GM23338 (cell line): ENCODE measurements at regions not wholly inside any gene's neighbourhood (a gene's known extent, or its start where the extent isn't known, plus 50 kb on each side); places are given as distances from the start of the nearest gene placed in this dataset.

Experiments used
- ATAC-seq: fragments of 200-7000 bp; cut with Tn5 transposase; 3 replicates; pipeline ENCODE4 v1.9.1; 2020
- DNase-seq: peaks from one replicate; pipeline ENCODE4 v3.0.0-alpha.2; 2015; ENCODE audit warnings: low spot score
- H2AFZ ChIP-seq: fragments of 200-600 bp; sonication (generic); 2 replicates; pipeline ENCODE4 v1.8.0; 2016; ENCODE audit warnings: antibody characterized with exemption, mild to moderate bottlenecking, moderate library complexity
- H3F3A ChIP-seq: fragments of 200-600 bp; sonication (generic); replicated peaks from 2 replicates; pipeline ENCODE4 v1.8.0; 2017; ENCODE audit warnings: antibody characterized with exemption, mixed run types, low read depth
- H3K27ac ChIP-seq: fragments of 200-600 bp; sonication (generic); 2 replicates; pipeline ENCODE4 v1.6.1; 2016; ENCODE audit warnings: low read depth
- H3K27me3 ChIP-seq: fragments of 200-600 bp; sonication (generic); 2 replicates; pipeline ENCODE4 v1.8.0; 2016; ENCODE audit warnings: mild to moderate bottlenecking, mixed run types, moderate library complexity; ENCODE audit not compliant: insufficient read depth
- H3K36me3 ChIP-seq: fragments of 200-600 bp; sonication (generic); 2 replicates; pipeline ENCODE4 v1.8.0; 2016; ENCODE audit warnings: mild to moderate bottlenecking; ENCODE audit not compliant: insufficient read depth
- H3K4me1 ChIP-seq: fragments of 200-600 bp; sonication (generic); 2 replicates; pipeline ENCODE4 v1.8.0; 2016; ENCODE audit warnings: mild to moderate bottlenecking, moderate library complexity; ENCODE audit not compliant: insufficient read depth
- H3K4me2 ChIP-seq: fragments of 200-600 bp; sonication (generic); 2 replicates; pipeline ENCODE4 v1.7.1; 2017; ENCODE audit warnings: mixed run types
- H3K4me3 ChIP-seq: fragments of 200-600 bp; sonication (generic); 2 replicates; pipeline ENCODE4 v1.6.1; 2016; ENCODE audit warnings: mixed run types
- H3K79me2 ChIP-seq: fragments of 200-600 bp; sonication (generic); replicated peaks from 2 replicates; pipeline ENCODE4 v1.8.0; 2017; ENCODE audit warnings: mild to moderate bottlenecking; ENCODE audit not compliant: insufficient read depth
- H3K9me2 ChIP-seq: fragments of 200-600 bp; sonication (generic); 2 replicates; pipeline ENCODE4 v1.8.0; 2017; ENCODE audit not compliant: insufficient read depth
- H4K20me1 ChIP-seq: fragments of 200-600 bp; sonication (generic); replicated peaks from 2 replicates; pipeline ENCODE4 v1.8.0; 2017; ENCODE audit warnings: mild to moderate bottlenecking; ENCODE audit not compliant: insufficient read depth
- H3K27ac Mint-ChIP-seq: 2 replicates; pipeline ENCODE4 v1.8.0; 2020; ENCODE audit warnings: inconsistent platforms, mild to moderate bottlenecking, moderate library complexity, mixed read lengths
- H3K27me3 Mint-ChIP-seq: 3 replicates; pipeline ENCODE4 v1.8.0; 2022; ENCODE audit warnings: low read depth, mild to moderate bottlenecking, moderate library complexity, mixed read lengths, inconsistent platforms; ENCODE audit not compliant: insufficient read depth, poor library complexity
- H3K36me3 Mint-ChIP-seq: 3 replicates; pipeline ENCODE4 v1.8.0; 2021; ENCODE audit warnings: low read depth, mild to moderate bottlenecking, inconsistent platforms, moderate library complexity, mixed read lengths
- H3K4me1 Mint-ChIP-seq: 3 replicates; pipeline ENCODE4 v1.8.0; 2020; ENCODE audit warnings: mild to moderate bottlenecking, inconsistent platforms, mixed read lengths
- H3K4me3 Mint-ChIP-seq: 3 replicates; pipeline ENCODE4 v1.8.0; 2021; ENCODE audit warnings: moderate library complexity, mild to moderate bottlenecking, inconsistent platforms, mixed read lengths
- H3K9me3 Mint-ChIP-seq: 3 replicates; pipeline ENCODE4 v1.8.0; 2020; ENCODE audit warnings: moderate library complexity, mild to moderate bottlenecking, inconsistent platforms, mixed read lengths
- CREB1 ChIP-seq: fragments of 250-450 bp; sonication (Bioruptor Pico); IDR thresholded peaks from 2 replicates; pipeline ENCODE4 v1.5.0; 2020; ENCODE audit warnings: low read depth, mild to moderate bottlenecking, moderate library complexity
- EZH2 ChIP-seq: fragments of 200-600 bp; sonication (generic); IDR thresholded peaks from one replicate; pipeline ENCODE4 v1.8.0; 2017; ENCODE audit warnings: antibody characterized with exemption, mild to moderate bottlenecking, low read depth; ENCODE audit not compliant: unreplicated experiment
- EZH2phosphoT487 ChIP-seq: fragments of 200-600 bp; sonication (generic); IDR thresholded peaks from one replicate; pipeline ENCODE4 v1.8.1; 2018; ENCODE audit warnings: antibody characterized with exemption; ENCODE audit not compliant: unreplicated experiment
- NANOG ChIP-seq: IDR thresholded peaks from 2 replicates; pipeline ENCODE4 v1.6.1; 2016; ENCODE audit warnings: antibody characterized with exemption, borderline replicate concordance
- STAT1 ChIP-seq: IDR thresholded peaks from one replicate; pipeline ENCODE4 v1.6.1; 2016; ENCODE audit warnings: antibody characterized with exemption; ENCODE audit not compliant: unreplicated experiment
- TF ChIP-seq, protein P1 (sequence below): IDR thresholded peaks from 2 replicates; pipeline ENCODE4 v1.6.1; 2016; ENCODE audit warnings: antibody characterized with exemption
- TF ChIP-seq, protein P2 (sequence below), 2 experiments: fragments of 200-600 bp in 1 of 2; sonication (generic) in 1 of 2; conservative IDR thresholded peaks; 2 replicates each; pipeline versions ENCODE4 v1.5.1 to v1.6.1; 2016 to 2017; ENCODE audit warnings: antibody characterized with exemption in 2 of 2, low read depth in 2 of 2, mild to moderate bottlenecking in 2 of 2, moderate library complexity in 1 of 2

DNA sequence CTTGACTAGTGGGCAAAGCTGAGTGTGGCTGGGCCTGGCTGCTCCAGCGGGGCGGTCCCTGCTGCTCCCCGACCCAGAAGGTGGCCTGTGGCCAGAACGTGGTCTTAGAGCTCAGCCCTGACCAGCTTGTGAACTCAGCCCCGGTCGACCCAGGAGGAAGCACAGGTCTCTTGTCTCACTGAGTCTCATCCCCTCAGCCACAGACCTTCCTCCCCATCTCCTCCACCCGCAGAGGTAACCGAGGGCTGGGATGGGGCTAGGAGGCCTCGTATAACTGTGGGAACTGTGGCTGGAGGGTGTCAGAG lies 546.2 kb upstream of the B3GAT1 start:
- TF ChIP-seq NANOG (no peak), EZH2phosphoT487 (no peak), STAT1 (no peak), CREB1 (no peak), EZH2 (no peak)
- TF ChIP-seq, protein P1, sequence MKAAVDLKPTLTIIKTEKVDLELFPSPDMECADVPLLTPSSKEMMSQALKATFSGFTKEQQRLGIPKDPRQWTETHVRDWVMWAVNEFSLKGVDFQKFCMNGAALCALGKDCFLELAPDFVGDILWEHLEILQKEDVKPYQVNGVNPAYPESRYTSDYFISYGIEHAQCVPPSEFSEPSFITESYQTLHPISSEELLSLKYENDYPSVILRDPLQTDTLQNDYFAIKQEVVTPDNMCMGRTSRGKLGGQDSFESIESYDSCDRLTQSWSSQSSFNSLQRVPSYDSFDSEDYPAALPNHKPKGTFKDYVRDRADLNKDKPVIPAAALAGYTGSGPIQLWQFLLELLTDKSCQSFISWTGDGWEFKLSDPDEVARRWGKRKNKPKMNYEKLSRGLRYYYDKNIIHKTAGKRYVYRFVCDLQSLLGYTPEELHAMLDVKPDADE, result no peak
- TF ChIP-seq, protein P2, sequence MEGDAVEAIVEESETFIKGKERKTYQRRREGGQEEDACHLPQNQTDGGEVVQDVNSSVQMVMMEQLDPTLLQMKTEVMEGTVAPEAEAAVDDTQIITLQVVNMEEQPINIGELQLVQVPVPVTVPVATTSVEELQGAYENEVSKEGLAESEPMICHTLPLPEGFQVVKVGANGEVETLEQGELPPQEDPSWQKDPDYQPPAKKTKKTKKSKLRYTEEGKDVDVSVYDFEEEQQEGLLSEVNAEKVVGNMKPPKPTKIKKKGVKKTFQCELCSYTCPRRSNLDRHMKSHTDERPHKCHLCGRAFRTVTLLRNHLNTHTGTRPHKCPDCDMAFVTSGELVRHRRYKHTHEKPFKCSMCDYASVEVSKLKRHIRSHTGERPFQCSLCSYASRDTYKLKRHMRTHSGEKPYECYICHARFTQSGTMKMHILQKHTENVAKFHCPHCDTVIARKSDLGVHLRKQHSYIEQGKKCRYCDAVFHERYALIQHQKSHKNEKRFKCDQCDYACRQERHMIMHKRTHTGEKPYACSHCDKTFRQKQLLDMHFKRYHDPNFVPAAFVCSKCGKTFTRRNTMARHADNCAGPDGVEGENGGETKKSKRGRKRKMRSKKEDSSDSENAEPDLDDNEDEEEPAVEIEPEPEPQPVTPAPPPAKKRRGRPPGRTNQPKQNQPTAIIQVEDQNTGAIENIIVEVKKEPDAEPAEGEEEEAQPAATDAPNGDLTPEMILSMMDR (conservative IDR thresholded peaks at IDR 0.05; ENCODE audit: low read depth in 2 of 2), result no peak
- no peaks in the 10 kb centered on the region for H3K4me1 ChIP-seq
- H3K27ac ChIP-seq, result no peak overlapping the region
- H3F3A ChIP-seq, result no peaks in the 10 kb centered on the region
- DNase-seq (no peak), ATAC-seq (no peak)
- no peak overlapping the region for H3K4me3 ChIP-seq
- H3K79me2 ChIP-seq, result no peaks in the 10 kb centered on the region
- no peak overlapping the region for H3K27ac Mint-ChIP-seq
- no peaks in the 10 kb centered on the region for H3K36me3 Mint-ChIP-seq
- no peaks in the 10 kb centered on the region; the same call in 2 of the 3 replicates for H3K9me3 Mint-ChIP-seq
- no peaks in the 10 kb centered on the region; the same call in 2 of the 3 replicates for H3K4me1 Mint-ChIP-seq
- H3K4me3 Mint-ChIP-seq, result no peak overlapping the region
- no peak overlapping the region for H2AFZ ChIP-seq
- no peaks in the 10 kb centered on the region for H3K27me3 ChIP-seq
- H3K36me3 ChIP-seq, result no peaks in the 10 kb centered on the region
- no peaks in the 10 kb centered on the region for H4K20me1 ChIP-seq
- H3K27me3 Mint-ChIP-seq, result peaks cover 4% of the 10 kb centered on the region
- H3K9me2 ChIP-seq, result no peaks in the 10 kb centered on the region
- H3K4me2 ChIP-seq, result no peak overlapping the region

DNA sequence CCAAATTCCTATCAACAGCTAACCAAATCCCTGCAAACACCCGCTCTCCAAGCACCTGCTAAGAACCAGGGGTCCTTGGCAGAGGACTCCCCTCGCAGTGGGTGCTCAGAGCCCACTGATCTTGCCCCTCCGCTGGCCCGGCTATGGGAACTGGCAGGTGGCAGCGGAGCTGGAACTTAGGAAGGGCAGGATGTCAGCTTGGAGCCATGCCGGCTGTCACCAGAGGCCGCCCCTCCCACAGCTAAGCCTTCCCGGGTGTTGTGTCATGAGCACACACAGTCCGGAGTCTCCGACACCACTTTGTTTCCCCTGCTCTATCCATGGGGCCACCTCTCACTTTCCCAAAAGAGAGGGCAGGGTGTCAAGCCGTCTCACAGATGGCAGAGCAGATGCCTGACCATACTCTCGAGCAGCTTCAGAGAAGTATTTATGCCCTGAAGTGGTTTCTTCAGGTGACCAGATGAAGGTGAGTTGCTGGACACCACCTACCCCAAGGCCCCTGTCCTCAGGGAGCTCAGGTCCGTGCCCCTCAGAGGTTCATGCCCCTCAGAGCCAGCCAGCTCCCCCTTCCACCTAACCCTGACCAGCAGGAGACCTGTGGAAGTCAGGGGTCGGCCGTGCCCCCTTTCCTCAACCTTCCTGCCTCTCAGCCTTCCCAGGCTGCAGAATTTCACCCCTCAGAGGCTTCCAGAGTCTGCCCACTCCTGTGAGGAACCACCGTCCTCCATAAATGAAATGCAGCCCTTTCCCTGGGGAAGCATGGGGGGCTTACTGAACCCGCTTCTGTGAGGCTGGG lies 545.7 kb upstream of the B3GAT1 start:
- H2AFZ ChIP-seq, result no peak overlapping the region
- DNase-seq (no peak), ATAC-seq (no peak)
- no peaks in the 10 kb centered on the region for H3K4me1 ChIP-seq
- no peaks in the 10 kb centered on the region; the same call in 2 of the 3 replicates for H3K9me3 Mint-ChIP-seq
- no peaks in the 10 kb centered on the region for H3K36me3 Mint-ChIP-seq
- peaks cover 4% of the 10 kb centered on the region for H3K27me3 Mint-ChIP-seq
- no peak overlapping the region for H3K4me2 ChIP-seq
- no peaks in the 10 kb centered on the region for H3K36me3 ChIP-seq
- no peaks in the 10 kb centered on the region for H3K79me2 ChIP-seq
- no peaks in the 10 kb centered on the region for H4K20me1 ChIP-seq
- no peaks in the 10 kb centered on the region; the same call in 2 of the 3 replicates for H3K4me1 Mint-ChIP-seq
- no peaks in the 10 kb centered on the region for H3F3A ChIP-seq
- no peaks in the 10 kb centered on the region for H3K27me3 ChIP-seq
- H3K27ac Mint-ChIP-seq, result no peak overlapping the region
- H3K4me3 ChIP-seq, result no peak overlapping the region
- no peaks in the 10 kb centered on the region for H3K9me2 ChIP-seq
- H3K27ac ChIP-seq, result no peak overlapping the region
- no peak overlapping the region for H3K4me3 Mint-ChIP-seq
- TF ChIP-seq, protein P1, result no peak
- no peak for TF ChIP-seq EZH2phosphoT487
- TF ChIP-seq, protein P2 (conservative IDR thresholded peaks at IDR 0.05; ENCODE audit: low read depth in 2 of 2), result no peak
